Mesenchymal stem cell (in vitro differentiated cells and primary cell): ENCODE measurements at regions not wholly inside any gene's neighbourhood (a gene's known extent, or its start where the extent isn't known, plus 50 kb on each side); places are given as distances from the start of the nearest gene placed in this dataset.

ENCODE experiments used
- DNase-seq: peaks from one replicate; pipeline ENCODE4 v3.0.0-alpha.2; 2013
- H2AFZ ChIP-seq: one replicate; pipeline ENCODE4 v1.6.1; 2013; ENCODE audit warnings: low read depth, mild to moderate bottlenecking, control low read depth, inconsistent platforms, low read length, moderate library complexity
- H2AK5ac ChIP-seq: 2 replicates; pipeline ENCODE4 v1.6.1; 2013; ENCODE audit warnings: low read length, moderate library complexity, mild to moderate bottlenecking, inconsistent platforms; ENCODE audit not compliant: severe bottlenecking
- H2BK120ac ChIP-seq: one replicate; pipeline ENCODE4 v1.6.1; 2013; ENCODE audit warnings: low read depth, mild to moderate bottlenecking, inconsistent platforms, low read length, moderate library complexity
- H2BK12ac ChIP-seq, 2 experiments: one replicate each; pipeline ENCODE4 v1.6.1; 2013; ENCODE audit warnings: inconsistent platforms in 2 of 2, low read length in 2 of 2, mild to moderate bottlenecking in 2 of 2, moderate library complexity in 2 of 2, control low read depth in 1 of 2
- H2BK15ac ChIP-seq: one replicate; pipeline ENCODE4 v1.6.1; 2013; ENCODE audit warnings: mild to moderate bottlenecking, low read depth, inconsistent platforms; ENCODE audit not compliant: poor library complexity, severe bottlenecking
- H2BK5ac ChIP-seq: 2 replicates; pipeline ENCODE4 v1.6.1; 2013; ENCODE audit warnings: low read depth, mild to moderate bottlenecking, low read length, control low read depth, inconsistent platforms; ENCODE audit not compliant: poor library complexity, severe bottlenecking
- H3K14ac ChIP-seq, 2 experiments: one replicate each; pipeline ENCODE4 v1.6.1; 2013; ENCODE audit warnings: inconsistent platforms in 2 of 2, low read length in 2 of 2, control low read depth in 1 of 2, mild to moderate bottlenecking in 1 of 2, moderate library complexity in 1 of 2
- H3K18ac ChIP-seq, 2 experiments: one replicate each; pipeline ENCODE4 v1.6.1; 2013; ENCODE audit warnings: inconsistent platforms in 2 of 2, low read length in 2 of 2, control low read depth in 1 of 2, low read depth in 1 of 2, mild to moderate bottlenecking in 1 of 2
- H3K23ac ChIP-seq, 2 experiments: one replicate each; pipeline ENCODE4 v1.6.1; 2013; ENCODE audit warnings: inconsistent platforms in 2 of 2, low read length in 2 of 2, mild to moderate bottlenecking in 2 of 2, moderate library complexity in 2 of 2, control low read depth in 1 of 2
- H3K27ac ChIP-seq: 2 replicates; pipeline ENCODE4 v1.5.1; 2013; ENCODE audit warnings: mild to moderate bottlenecking, moderate library complexity, low read length, control low read depth, inconsistent platforms; ENCODE audit not compliant: poor library complexity, severe bottlenecking
- H3K27me3 ChIP-seq, 2 experiments: 2 replicates each; pipeline versions ENCODE4 v1.6.1 to v1.7.0; 2013; ENCODE audit warnings: low read length in 2 of 2, mild to moderate bottlenecking in 2 of 2, moderate library complexity in 2 of 2, control low read depth in 1 of 2, inconsistent platforms in 1 of 2; ENCODE audit not compliant: control insufficient read depth in 1 of 2, insufficient read depth in 1 of 2
- H3K36me3 ChIP-seq, 2 experiments: 2 replicates each; pipeline versions ENCODE4 v1.6.1 to v1.7.0; 2013; ENCODE audit warnings: low read length in 2 of 2, control low read depth in 1 of 2, inconsistent platforms in 1 of 2, low read depth in 1 of 2, mild to moderate bottlenecking in 1 of 2; ENCODE audit not compliant: insufficient read depth in 2 of 2, control insufficient read depth in 1 of 2
- H3K4ac ChIP-seq, 2 experiments: one replicate each; pipeline ENCODE4 v1.6.1; 2013; ENCODE audit warnings: inconsistent platforms in 2 of 2, low read length in 2 of 2, mild to moderate bottlenecking in 2 of 2, moderate library complexity in 2 of 2, control low read depth in 1 of 2, low read depth in 1 of 2
- H3K4me1 ChIP-seq: 2 replicates; pipeline ENCODE4 v1.6.1; 2013; ENCODE audit warnings: low read depth, low read length, control low read depth; ENCODE audit not compliant: control insufficient read depth, insufficient read depth
- H3K4me2 ChIP-seq: 2 replicates; pipeline ENCODE4 v1.6.1; 2013; ENCODE audit warnings: low read length, mild to moderate bottlenecking, inconsistent platforms; ENCODE audit not compliant: poor library complexity, severe bottlenecking
- H3K4me3 ChIP-seq, 2 experiments: 2 replicates each; pipeline versions ENCODE4 v1.5.1 to v1.7.0; 2013; ENCODE audit warnings: low read length in 2 of 2, mild to moderate bottlenecking in 2 of 2, control low read depth in 1 of 2, low read depth in 1 of 2; ENCODE audit not compliant: insufficient read depth in 1 of 2
- H3K79me1 ChIP-seq: replicated peaks from 2 replicates; pipeline ENCODE4 v1.6.1; 2013; ENCODE audit warnings: mild to moderate bottlenecking, control low read depth, low read length, inconsistent platforms; ENCODE audit not compliant: poor library complexity, severe bottlenecking
- H3K9ac ChIP-seq: 2 replicates; pipeline ENCODE4 v1.7.0; 2013; ENCODE audit warnings: mild to moderate bottlenecking, low read length, moderate library complexity
- H3K9me3 ChIP-seq: 2 replicates; pipeline ENCODE4 v1.7.0; 2013; ENCODE audit warnings: mild to moderate bottlenecking, low read length; ENCODE audit not compliant: control insufficient read depth
- H4K8ac ChIP-seq: one replicate; pipeline ENCODE4 v1.6.1; 2013; ENCODE audit warnings: inconsistent platforms, mild to moderate bottlenecking, low read length, moderate library complexity
- H4K91ac ChIP-seq: one replicate; pipeline ENCODE4 v1.6.1; 2013; ENCODE audit warnings: mild to moderate bottlenecking, low read length, inconsistent platforms
- WGBS: methylation state at CpG from one replicate; pipeline ENCODE4 v1.1.7; 2013; ENCODE audit warnings: mixed read lengths; 5-methylcytosine and 5-hydroxymethylcytosine counted together

DNA sequence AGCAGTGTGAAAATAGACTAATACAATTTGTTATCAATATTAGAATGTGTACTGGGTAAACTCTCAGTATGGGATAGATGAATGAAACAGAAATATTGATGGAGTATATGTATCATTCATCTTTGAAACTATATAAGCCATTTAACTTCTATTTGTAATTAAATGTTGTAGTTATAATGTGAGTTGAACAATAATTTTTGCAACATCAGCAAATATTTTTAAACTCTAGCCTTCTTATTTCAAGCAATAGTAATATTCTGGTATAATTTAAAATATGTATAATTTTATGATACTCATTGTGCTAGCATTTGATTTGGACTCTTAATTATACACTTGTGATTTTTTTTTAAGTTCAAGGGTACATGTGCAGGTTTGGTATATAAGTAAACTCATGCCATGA is 59.6 kb upstream of the RGMB start:
- H3K23ac ChIP-seq = no peak overlapping the region
- H3K18ac ChIP-seq = no peak overlapping the region
- no peaks in the 10 kb centered on the region for H3K36me3 ChIP-seq
- no peak overlapping the region for H3K27ac ChIP-seq
- H2BK15ac ChIP-seq = no peak overlapping the region
- no peaks in the 10 kb centered on the region for H3K4me1 ChIP-seq
- H4K8ac ChIP-seq = no peak overlapping the region
- H3K4me3 ChIP-seq = no peak overlapping the region
- H2BK5ac ChIP-seq = no peak overlapping the region
- H2AFZ ChIP-seq = no peak overlapping the region
- no peak overlapping the region for H4K91ac ChIP-seq
- no peak overlapping the region for H2AK5ac ChIP-seq
- no peaks in the 10 kb centered on the region for H3K9me3 ChIP-seq
- no peak overlapping the region for H2BK120ac ChIP-seq
- H3K4me2 ChIP-seq = no peak overlapping the region
- no peaks in the 10 kb centered on the region for H3K27me3 ChIP-seq
- peak overlapping the region; percentile 61 for H3K9ac ChIP-seq
- H3K4ac ChIP-seq = no peak overlapping the region
- no peak for DNase-seq
- no peak overlapping the region for H3K14ac ChIP-seq
- no peaks in the 10 kb centered on the region for H3K79me1 ChIP-seq
- H2BK12ac ChIP-seq = no peak overlapping the region

DNA sequence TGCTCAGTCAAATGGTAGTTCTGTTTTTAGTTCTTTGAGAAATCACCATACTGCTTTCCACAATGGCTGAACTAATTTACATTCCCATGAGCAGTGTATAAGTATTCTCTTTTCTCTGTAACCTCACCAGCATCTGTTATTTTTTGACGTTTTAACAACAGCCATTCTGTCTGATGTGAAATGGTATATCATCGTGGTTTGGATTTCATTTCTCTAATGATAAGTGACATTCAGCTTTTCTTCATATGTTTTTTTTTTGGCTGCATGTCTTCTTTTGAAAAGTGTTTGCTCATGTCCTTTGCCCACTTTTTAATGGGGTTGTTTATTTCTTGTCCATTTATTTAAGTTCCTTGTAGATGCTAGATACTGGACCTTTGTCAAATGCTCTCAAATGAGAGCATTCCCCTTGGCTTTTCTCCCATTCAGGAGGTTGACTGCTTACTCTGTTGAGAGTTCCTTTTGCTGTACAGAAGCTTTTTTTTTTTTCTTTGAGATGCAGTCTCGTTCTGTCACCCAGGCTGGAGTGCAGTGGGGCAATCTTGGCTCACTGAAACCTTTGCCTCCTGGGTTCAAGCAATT is 58.7 kb upstream of the RGMB start:
- no peak overlapping the region for H3K4me2 ChIP-seq
- no peaks in the 10 kb centered on the region for H3K9me3 ChIP-seq
- no peaks in the 10 kb centered on the region for H3K79me1 ChIP-seq
- H3K9ac ChIP-seq = no peak overlapping the region
- no peak overlapping the region for H3K23ac ChIP-seq
- H4K91ac ChIP-seq = no peak overlapping the region
- no peak overlapping the region for H2BK15ac ChIP-seq
- no peak overlapping the region for H2AK5ac ChIP-seq
- no peak overlapping the region for H3K4ac ChIP-seq
- DNase-seq = no peak
- no peak overlapping the region for H3K4me3 ChIP-seq
- H4K8ac ChIP-seq = no peak overlapping the region
- no peak overlapping the region for H3K27ac ChIP-seq
- no peak overlapping the region for H2BK5ac ChIP-seq
- H2BK12ac ChIP-seq = no peak overlapping the region
- H3K18ac ChIP-seq = no peak overlapping the region
- 80% methylated on average over 2 of the region's 3 CpGs for WGBS
- H3K4me1 ChIP-seq = no peaks in the 10 kb centered on the region
- no peaks in the 10 kb centered on the region for H3K27me3 ChIP-seq
- no peak overlapping the region for H2BK120ac ChIP-seq
- no peak overlapping the region for H2AFZ ChIP-seq
- H3K14ac ChIP-seq = no peak overlapping the region
- no peaks in the 10 kb centered on the region for H3K36me3 ChIP-seq

DNA sequence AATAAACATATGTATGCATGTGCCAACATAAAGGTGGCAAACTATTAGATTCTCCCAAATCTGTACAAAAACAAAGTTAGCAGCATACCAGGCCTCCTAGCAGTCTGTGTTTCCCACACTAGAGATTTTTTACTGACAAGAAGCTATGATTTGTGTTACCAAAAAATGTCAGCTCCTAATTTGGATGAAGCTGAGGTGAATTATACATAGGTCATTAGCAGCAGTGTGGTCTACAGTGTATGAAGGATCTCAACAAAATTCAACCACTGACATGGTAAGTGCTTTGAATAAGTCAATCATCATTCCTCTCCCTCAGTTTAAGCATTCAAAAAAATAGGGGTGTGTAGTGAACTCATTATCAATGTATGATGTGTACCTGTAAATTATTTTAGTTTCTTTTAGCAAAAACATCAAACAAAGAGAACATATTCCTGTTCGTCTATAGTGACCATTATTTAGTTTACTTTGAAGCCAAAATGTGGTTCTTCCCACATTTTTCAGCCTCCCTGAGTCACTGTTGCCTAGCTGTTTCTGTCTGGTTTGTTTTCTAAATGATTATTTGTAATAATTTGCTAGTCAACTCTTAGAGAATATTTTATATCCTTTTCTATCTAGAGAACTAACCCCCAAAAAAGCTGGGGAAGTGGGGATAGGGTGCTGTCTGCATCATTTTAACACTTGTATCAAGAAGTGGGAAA is 52.1 kb upstream of the RGMB start:
- H4K8ac ChIP-seq = no peak overlapping the region
- H2BK5ac ChIP-seq = no peak overlapping the region
- no peak overlapping the region for H3K14ac ChIP-seq
- H3K18ac ChIP-seq = no peak overlapping the region
- no peaks in the 10 kb centered on the region for H3K9me3 ChIP-seq
- H3K4me2 ChIP-seq = no peak overlapping the region
- H3K79me1 ChIP-seq = no peaks in the 10 kb centered on the region
- no peaks in the 10 kb centered on the region for H3K4me1 ChIP-seq
- no peak overlapping the region for H3K4me3 ChIP-seq
- no peak for DNase-seq
- H3K27me3 ChIP-seq = no peaks in the 10 kb centered on the region
- WGBS = 60% methylated on average over 1 of the region's 1 CpG
- no peak overlapping the region for H2BK15ac ChIP-seq
- no peak overlapping the region for H2BK120ac ChIP-seq
- H2AFZ ChIP-seq = no peak overlapping the region
- H3K27ac ChIP-seq = no peak overlapping the region
- H3K36me3 ChIP-seq = no peaks in the 10 kb centered on the region
- no peak overlapping the region for H2BK12ac ChIP-seq
- no peak overlapping the region for H3K4ac ChIP-seq
- H2AK5ac ChIP-seq = no peak overlapping the region
- H4K91ac ChIP-seq = no peak overlapping the region
- H3K23ac ChIP-seq = no peak overlapping the region
- peak overlapping the region; percentile 52 for H3K9ac ChIP-seq

DNA sequence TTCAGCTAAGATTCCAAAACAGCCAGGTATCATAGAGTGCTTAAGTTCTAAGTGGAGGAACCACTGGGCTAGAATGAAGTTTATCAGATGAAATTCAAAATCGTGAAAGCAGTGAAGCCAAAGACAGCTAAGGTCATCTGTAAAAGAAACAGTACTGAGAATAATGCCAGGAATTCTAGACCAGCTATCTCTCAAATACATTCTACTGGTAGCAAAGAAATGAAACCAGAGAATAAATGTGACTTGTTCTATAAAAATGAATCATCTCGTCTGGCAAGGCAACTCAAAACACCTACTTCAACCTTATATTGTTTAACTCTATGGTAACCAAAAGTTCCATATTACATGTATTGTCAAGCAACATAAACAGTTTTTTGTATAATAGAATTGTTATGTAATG is 51.3 kb upstream of the RGMB start:
- H3K4me1 ChIP-seq = no peaks in the 10 kb centered on the region
- no peak overlapping the region for H3K4me2 ChIP-seq
- H3K27me3 ChIP-seq = no peaks in the 10 kb centered on the region
- no peaks in the 10 kb centered on the region for H3K9me3 ChIP-seq
- no peak overlapping the region for H3K27ac ChIP-seq
- no peak overlapping the region for H2BK120ac ChIP-seq
- H3K9ac ChIP-seq = peak overlapping the region; percentile 52
- H4K91ac ChIP-seq = no peak overlapping the region
- WGBS = 100% methylated on average over 1 of the region's 2 CpGs
- H2AFZ ChIP-seq = no peak overlapping the region
- no peak overlapping the region for H3K18ac ChIP-seq
- no peak for DNase-seq
- H2AK5ac ChIP-seq = no peak overlapping the region
- H2BK15ac ChIP-seq = no peak overlapping the region
- no peak overlapping the region for H3K4ac ChIP-seq
- no peak overlapping the region for H3K4me3 ChIP-seq
- H3K23ac ChIP-seq = no peak overlapping the region
- H2BK5ac ChIP-seq = no peak overlapping the region
- H3K36me3 ChIP-seq = no peaks in the 10 kb centered on the region
- no peaks in the 10 kb centered on the region for H3K79me1 ChIP-seq
- no peak overlapping the region for H3K14ac ChIP-seq
- H2BK12ac ChIP-seq = no peak overlapping the region
- H4K8ac ChIP-seq = no peak overlapping the region
